H9 (cell line): ENCODE measurements at regions not wholly inside any gene's neighbourhood (a gene's known extent, or its start where the extent isn't known, plus 50 kb on each side); places are given as distances from the start of the nearest gene placed in this dataset.

Source experiments
- DNase-seq: peaks from one replicate; pipeline ENCODE4 v3.0.0-alpha.2; 2017
- H2AFZ ChIP-seq: one replicate; pipeline ENCODE4 v1.6.1; 2013; ENCODE audit warnings: mild to moderate bottlenecking, low read length, control low read depth, moderate library complexity
- H2AK5ac ChIP-seq: 2 replicates; pipeline ENCODE4 v1.6.1; 2013; ENCODE audit warnings: low read length, control low read depth, mixed read lengths; ENCODE audit not compliant: insufficient read length
- H2BK120ac ChIP-seq: one replicate; pipeline ENCODE4 v1.6.1; 2013; ENCODE audit warnings: low read depth, mild to moderate bottlenecking, low read length, control low read depth, inconsistent platforms; ENCODE audit not compliant: poor library complexity, severe bottlenecking
- H2BK12ac ChIP-seq: 2 replicates; pipeline ENCODE4 v1.6.1; 2013; ENCODE audit warnings: low read length, control low read depth, mixed read lengths, low read depth; ENCODE audit not compliant: insufficient read length
- H2BK15ac ChIP-seq: 2 replicates; pipeline ENCODE4 v1.6.1; 2013; ENCODE audit warnings: low read depth, low read length, control low read depth
- H2BK20ac ChIP-seq: one replicate; pipeline ENCODE4 v1.6.1; 2013; ENCODE audit warnings: low read depth, mild to moderate bottlenecking, low read length, control low read depth, inconsistent platforms; ENCODE audit not compliant: poor library complexity, severe bottlenecking
- H2BK5ac ChIP-seq: 2 replicates; pipeline ENCODE4 v1.6.1; 2013; ENCODE audit warnings: low read length, control low read depth, mixed read lengths; ENCODE audit not compliant: insufficient read length
- H3K14ac ChIP-seq: 2 replicates; pipeline ENCODE4 v1.6.1; 2013; ENCODE audit warnings: low read length, control low read depth; ENCODE audit not compliant: insufficient read depth
- H3K18ac ChIP-seq: 2 replicates; pipeline ENCODE4 v1.6.1; 2013; ENCODE audit warnings: low read depth, mild to moderate bottlenecking, mixed read lengths, low read length, control low read depth; ENCODE audit not compliant: insufficient read length
- H3K23ac ChIP-seq: 2 replicates; pipeline ENCODE4 v1.6.1; 2013; ENCODE audit warnings: low read length, control low read depth, mixed read lengths, low read depth; ENCODE audit not compliant: insufficient read length
- H3K23me2 ChIP-seq: 2 replicates; pipeline ENCODE4 v1.6.1; 2013; ENCODE audit warnings: low read depth, mild to moderate bottlenecking, mixed read lengths, low read length, control low read depth; ENCODE audit not compliant: insufficient read length, poor library complexity, severe bottlenecking
- H3K27ac ChIP-seq: 2 replicates; pipeline ENCODE4 v1.5.1; 2013; ENCODE audit warnings: low read length, control low read depth, mixed read lengths, low read depth; ENCODE audit not compliant: insufficient read length
- H3K27me3 ChIP-seq: 2 replicates; pipeline ENCODE4 v1.6.1; 2013; ENCODE audit warnings: low read length, control low read depth, inconsistent platforms; ENCODE audit not compliant: insufficient read depth
- H3K4ac ChIP-seq: 2 replicates; pipeline ENCODE4 v1.6.1; 2013; ENCODE audit warnings: low read depth, mild to moderate bottlenecking, control low read depth, inconsistent platforms, low read length, moderate library complexity
- H3K4me1 ChIP-seq: 2 replicates; pipeline ENCODE4 v1.6.1; 2013; ENCODE audit warnings: low read length, control low read depth, inconsistent platforms; ENCODE audit not compliant: insufficient read depth
- H3K4me2 ChIP-seq: 2 replicates; pipeline ENCODE4 v1.6.1; 2013; ENCODE audit warnings: low read length, control low read depth, mixed read lengths; ENCODE audit not compliant: insufficient read length, insufficient read depth
- H3K56ac ChIP-seq: 2 replicates; pipeline ENCODE4 v1.6.1; 2013; ENCODE audit warnings: low read depth, mild to moderate bottlenecking, mixed read lengths, low read length, control low read depth; ENCODE audit not compliant: insufficient read length
- H3K79me1 ChIP-seq: 2 replicates; pipeline ENCODE4 v1.6.1; 2013; ENCODE audit warnings: low read depth, mild to moderate bottlenecking, moderate library complexity, low read length, control low read depth, inconsistent platforms; ENCODE audit not compliant: insufficient read depth, poor library complexity, severe bottlenecking
- H3K79me2 ChIP-seq: 2 replicates; pipeline ENCODE4 v1.6.1; 2013; ENCODE audit warnings: low read length, control low read depth, inconsistent platforms; ENCODE audit not compliant: insufficient read depth
- H3K9ac ChIP-seq: 2 replicates; pipeline ENCODE4 v1.6.1; 2013; ENCODE audit warnings: low read length, control low read depth, mixed read lengths; ENCODE audit not compliant: insufficient read length; ENCODE audit errors: extremely low read depth
- H3K9me3 ChIP-seq: one replicate; pipeline ENCODE4 v1.6.1; 2013; ENCODE audit warnings: low read depth, low read length, inconsistent platforms; ENCODE audit not compliant: control insufficient read depth
- H3T11ph ChIP-seq: one replicate; pipeline ENCODE4 v1.6.1; 2013; ENCODE audit warnings: mild to moderate bottlenecking, low read length, control low read depth, inconsistent platforms
- H4K20me1 ChIP-seq: one replicate; pipeline ENCODE4 v1.6.1; 2013; ENCODE audit not compliant: control insufficient read depth, insufficient read length, insufficient read depth
- H4K5ac ChIP-seq: 2 replicates; pipeline ENCODE4 v1.6.1; 2013; ENCODE audit warnings: low read depth, mild to moderate bottlenecking, mixed read lengths, low read length, control low read depth; ENCODE audit not compliant: insufficient read length
- H4K8ac ChIP-seq: replicated peaks from 2 replicates; pipeline ENCODE4 v1.6.1; 2013; ENCODE audit warnings: low read length, control low read depth, mixed read lengths, low read depth; ENCODE audit not compliant: insufficient read length
- H4K91ac ChIP-seq: 2 replicates; pipeline ENCODE4 v1.6.1; 2013; ENCODE audit warnings: low read depth, mild to moderate bottlenecking, moderate library complexity, mixed read lengths, low read length, control low read depth; ENCODE audit not compliant: insufficient read length
- H3K27ac Mint-ChIP-seq, 3 experiments: 2 replicates in 2 of 3; 3 replicates in 1 of 3; pipeline ENCODE4 v1.8.0; 2020 to 2021; ENCODE audit warnings: mixed read lengths in 3 of 3, mild to moderate bottlenecking in 1 of 3, moderate library complexity in 1 of 3
- H3K27me3 Mint-ChIP-seq: 2 replicates; pipeline ENCODE4 v1.8.0; 2021; ENCODE audit warnings: low read depth, mild to moderate bottlenecking, moderate library complexity, mixed read lengths
- H3K36me3 Mint-ChIP-seq, 3 experiments: 2 replicates in 2 of 3; 3 replicates in 1 of 3; pipeline ENCODE4 v1.8.0; 2020 to 2021; ENCODE audit warnings: low read depth in 3 of 3, mixed read lengths in 3 of 3; ENCODE audit not compliant: insufficient read depth in 1 of 3
- H3K4me1 Mint-ChIP-seq, 2 experiments: 2 replicates each; pipeline ENCODE4 v1.8.0; 2020; ENCODE audit warnings: mixed read lengths in 2 of 2
- H3K4me3 Mint-ChIP-seq, 2 experiments: 2 replicates in 1 of 2; 3 replicates in 1 of 2; pipeline ENCODE4 v1.8.0; 2020 to 2021; ENCODE audit warnings: mild to moderate bottlenecking in 2 of 2, mixed read lengths in 2 of 2, moderate library complexity in 1 of 2
- H3K9me3 Mint-ChIP-seq, 2 experiments: 2 replicates in 1 of 2; 3 replicates in 1 of 2; pipeline ENCODE4 v1.8.0; 2020; ENCODE audit warnings: mild to moderate bottlenecking in 2 of 2, mixed read lengths in 2 of 2, moderate library complexity in 1 of 2
- CTCF ChIP-seq: fragments of 200-600 bp; sonication (generic); conservative IDR thresholded peaks from 3 replicates; pipeline ENCODE4 v1.8.0; 2021; ENCODE audit warnings: antibody characterized with exemption, mild to moderate bottlenecking

- no peak overlapping the region for H3K56ac ChIP-seq
- DNase-seq: no peak
- H3T11ph ChIP-seq: no peak overlapping the region
- H3K27me3 ChIP-seq: no peaks in the 10 kb centered on the region
- peaks cover 2% of the 10 kb centered on the region; the same call in 1 of the 2 replicates for H3K4me1 ChIP-seq
- no peak overlapping the region for H3K14ac ChIP-seq
- Mint-ChIP-seq H3K4me3 (no peak overlapping the region), H3K27ac (no peak overlapping the region), H3K4me1 (peaks cover 4 to 5% of the 10 kb centered on the region in 2 experiments), H3K36me3 (no peaks in the 10 kb centered on the region), H3K9me3 (no peaks in the 10 kb centered on the region), H3K27me3 (no peaks in the 10 kb centered on the region)
- no peak overlapping the region for H2BK12ac ChIP-seq
- H3K79me2 ChIP-seq: no peaks in the 10 kb centered on the region
- H2BK5ac ChIP-seq: no peak overlapping the region
- no peak overlapping the region for H3K23ac ChIP-seq
- no peak overlapping the region for H2AK5ac ChIP-seq
- H3K4ac ChIP-seq: no peak overlapping the region
- no peak overlapping the region for H2BK20ac ChIP-seq
- H4K5ac ChIP-seq: no peak overlapping the region
- no peak overlapping the region for H3K18ac ChIP-seq
- H3K9ac ChIP-seq: no peak overlapping the region
- H3K23me2 ChIP-seq: no peaks in the 10 kb centered on the region
- no peaks in the 10 kb centered on the region for H4K20me1 ChIP-seq
- H2BK15ac ChIP-seq: no peak overlapping the region
- H3K27ac ChIP-seq: no peak overlapping the region
- H2BK120ac ChIP-seq: no peak overlapping the region
- H3K4me2 ChIP-seq: no peak overlapping the region
- H4K91ac ChIP-seq: no peak overlapping the region
- H3K9me3 ChIP-seq: no peaks in the 10 kb centered on the region
- H3K79me1 ChIP-seq: no peaks in the 10 kb centered on the region
- H2AFZ ChIP-seq: no peak overlapping the region
- TF ChIP-seq CTCF: no peak
- no peak overlapping the region for H4K8ac ChIP-seq
Observed at GRCh38 chr13:61138857-61139256, 276.8 kb downstream of the PCDH20 start.
